HG03575 (cell line): ENCODE measurements at regions not wholly inside any gene's neighbourhood (a gene's known extent, or its start where the extent isn't known, plus 50 kb on each side); places are given as distances from the start of the nearest gene placed in this dataset.

Experiments
- ATAC-seq: cut with Tn5 transposase; IDR thresholded peaks from one replicate; pipeline ENCODE4 v1.9.1; 2021; ENCODE audit not compliant: unreplicated experiment, insufficient number of reproducible peaks, low FRiP score; ENCODE audit errors: extremely low read depth

- ATAC-seq = no peak
Measured at GRCh38 chr3:75983111-75983510, 197.8 kb upstream of the ZNF717 start.

DNA sequence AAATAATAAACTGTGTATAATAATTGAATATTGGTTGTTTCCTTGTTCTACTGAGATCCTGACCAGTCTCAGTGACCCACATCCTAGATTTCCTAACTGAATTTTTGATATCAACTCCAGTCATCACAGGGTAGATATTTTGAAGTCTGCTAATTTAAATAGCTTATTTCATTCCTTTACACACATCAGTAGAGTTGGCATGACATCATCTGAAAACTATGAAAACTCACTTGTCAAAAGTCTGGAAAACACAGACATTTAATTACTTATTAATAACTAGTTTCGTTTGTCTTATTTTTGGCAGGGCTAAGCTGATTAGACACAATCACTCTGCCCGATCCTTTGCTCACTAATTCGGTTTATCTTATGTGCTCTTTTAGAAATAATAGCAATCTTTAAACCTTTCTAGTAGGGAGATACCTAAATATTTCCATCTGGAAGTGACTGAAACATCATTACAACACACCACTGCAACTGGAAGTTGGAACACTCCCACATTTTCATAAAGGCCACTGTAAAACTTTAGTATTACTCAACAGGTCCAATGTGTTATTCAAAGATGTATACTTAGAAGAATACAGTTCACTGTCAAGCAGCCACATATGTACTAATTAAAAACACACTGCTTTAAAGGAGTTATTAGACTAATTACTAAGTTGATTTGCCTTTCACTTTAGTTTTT lies 198.4 kb upstream of the ZNF717 start:
- no peak for ATAC-seq

- ATAC-seq = no peak
Measured at GRCh38 chr3:75985432-75985831, 200.1 kb upstream of the ZNF717 start.

DNA sequence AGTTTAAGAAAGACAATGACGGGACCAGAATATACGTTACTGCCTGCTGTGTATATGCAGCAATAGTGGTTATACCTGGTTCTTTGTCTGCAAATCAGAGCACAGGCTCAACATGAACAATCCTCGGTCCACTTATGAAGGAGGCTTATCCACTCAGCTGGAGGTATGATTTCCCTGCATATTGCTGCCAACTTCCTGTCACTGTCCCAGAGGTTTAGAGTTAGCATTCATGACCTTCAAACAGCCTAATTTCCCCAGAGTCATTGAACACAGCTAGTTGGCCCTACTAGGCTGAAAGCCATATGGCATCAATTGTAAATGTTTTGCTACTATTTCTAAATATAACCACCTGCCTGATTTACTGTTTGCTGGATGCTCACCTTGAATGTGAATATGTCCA lies 224.9 kb upstream of the ZNF717 start:
- no peak for ATAC-seq

DNA sequence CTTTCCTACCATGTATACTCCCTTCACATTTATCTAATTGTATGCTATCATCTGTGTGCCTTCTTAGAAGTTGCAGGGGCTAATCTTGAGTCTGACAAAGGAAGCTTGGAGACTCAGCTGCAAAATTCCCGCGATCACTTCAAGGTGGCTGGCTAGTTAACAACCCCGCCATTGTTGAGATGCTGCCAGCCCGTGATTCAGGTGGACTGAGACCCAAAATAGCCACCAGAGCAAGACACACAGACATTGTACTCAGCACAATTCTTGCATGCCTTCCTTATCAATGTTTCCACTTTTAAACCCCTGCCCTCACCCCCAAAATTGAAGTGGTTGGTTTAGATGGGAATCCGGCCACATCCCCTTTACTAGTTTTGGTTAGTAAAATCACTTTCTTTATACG lies 225.8 kb upstream of the ZNF717 start:
- no peak for ATAC-seq

GRCh38 chr3:76015496-76015895 lies 230.1 kb upstream of the ZNF717 start:
- ATAC-seq = no peak

GRCh38 chr3:76016111-76016510 lies 230.8 kb upstream of the ZNF717 start:
- ATAC-seq = no peak

GRCh38 chr3:76016769-76017439 lies 231.6 kb upstream of the ZNF717 start:
- no peak for ATAC-seq

DNA sequence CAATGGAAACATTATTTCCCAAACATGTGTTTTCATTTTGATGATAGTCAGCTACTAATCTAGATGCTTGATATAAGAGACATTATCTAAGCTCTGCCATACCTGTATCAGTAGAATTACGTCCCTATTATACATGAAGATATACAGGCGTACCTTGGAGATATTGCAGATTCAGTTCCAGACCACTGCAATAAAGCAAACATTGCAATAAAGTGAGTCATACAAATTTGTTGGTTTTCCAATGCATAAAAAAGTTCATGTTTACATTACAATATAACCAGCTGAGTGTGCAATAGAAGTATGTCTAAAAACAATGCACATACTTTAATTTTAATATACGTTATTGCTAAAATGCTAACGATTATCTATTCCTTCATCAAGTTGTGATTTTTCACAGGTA lies 236.0 kb upstream of the ZNF717 start:
- ATAC-seq = no peak

DNA sequence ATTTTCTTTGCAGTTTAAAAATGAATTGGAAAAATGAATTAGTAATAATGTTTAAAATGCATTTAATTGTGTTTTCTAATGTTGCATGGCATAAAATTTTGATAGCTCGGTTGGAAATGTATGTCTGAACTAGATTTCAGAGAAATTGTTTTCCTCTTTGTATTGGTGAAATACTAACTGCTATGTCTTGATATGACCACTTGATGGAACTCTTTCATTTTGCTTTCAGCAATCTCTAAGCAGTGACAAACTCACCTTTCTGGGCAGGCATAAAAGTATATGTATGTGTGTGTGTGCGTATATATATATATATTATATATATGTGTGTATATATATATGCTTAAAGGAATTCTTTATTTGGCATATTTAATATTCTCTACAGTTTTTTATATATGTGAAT lies 239.3 kb upstream of the ZNF717 start:
- no peak for ATAC-seq

DNA sequence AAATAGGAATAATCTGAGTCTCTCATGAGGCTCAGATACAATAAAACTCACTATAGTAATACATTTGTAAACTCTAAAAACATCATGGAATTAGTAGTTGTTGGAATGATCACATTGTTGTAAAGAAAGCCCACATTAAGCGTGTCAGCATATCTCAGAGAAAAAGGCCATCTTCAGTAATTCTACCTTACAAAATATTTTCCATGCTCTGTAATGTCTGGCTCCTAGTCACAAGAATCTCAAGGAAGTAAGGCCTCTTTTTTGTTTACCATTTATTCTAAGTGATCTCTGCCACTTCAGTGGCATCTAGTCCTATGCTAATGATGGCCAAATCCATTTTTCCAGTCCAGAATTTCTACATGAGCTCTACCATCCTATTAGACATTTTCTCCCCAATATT lies 240.2 kb upstream of the ZNF717 start:
- no peak for ATAC-seq

DNA sequence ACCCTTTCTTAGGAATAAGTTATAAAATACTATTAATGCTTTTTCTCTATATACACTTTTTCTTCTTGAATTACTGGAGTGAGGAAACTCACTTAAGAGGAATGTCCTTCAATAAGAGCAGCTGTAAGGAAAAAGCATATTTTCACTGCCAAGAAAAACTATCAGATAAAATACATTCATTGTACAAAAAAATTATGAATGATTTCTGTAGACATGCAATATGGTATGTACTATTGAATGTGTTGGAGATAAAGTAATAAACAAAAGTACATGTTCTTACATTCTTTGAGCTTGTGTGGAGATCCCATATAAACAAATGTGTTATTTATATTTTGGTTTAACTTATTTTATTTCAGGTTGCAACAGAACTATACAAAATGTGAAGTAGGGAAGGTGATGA lies 241.0 kb upstream of the ZNF717 start:
- ATAC-seq = no peak

GRCh38 chr3:76028774-76029173 lies 243.4 kb upstream of the ZNF717 start:
- no peak for ATAC-seq

- no peak for ATAC-seq
Measured at GRCh38 chr3:76034649-76035048, 249.3 kb upstream of the ZNF717 start.

DNA sequence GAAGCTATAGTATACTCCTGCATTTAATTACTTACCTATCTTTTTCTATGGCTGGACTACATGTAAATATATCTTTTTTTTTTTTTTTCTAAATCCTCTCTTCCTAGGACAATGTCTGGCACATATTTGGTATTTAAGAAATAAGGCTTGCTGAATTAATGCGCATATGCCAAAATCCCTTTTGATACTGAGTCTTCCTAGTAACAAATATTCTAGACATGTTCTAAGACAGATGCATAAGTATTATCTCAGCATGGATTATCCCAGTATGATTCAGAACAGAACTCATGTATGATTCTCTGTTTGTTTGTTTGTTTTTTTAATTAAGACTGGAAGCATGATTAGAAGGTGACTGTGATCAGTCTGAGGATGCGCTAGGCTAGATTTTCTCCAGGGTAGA lies 249.8 kb upstream of the ZNF717 start:
- no peak for ATAC-seq

GRCh38 chr3:76038949-76039348 lies 253.6 kb upstream of the ZNF717 start:
- ATAC-seq = no peak

DNA sequence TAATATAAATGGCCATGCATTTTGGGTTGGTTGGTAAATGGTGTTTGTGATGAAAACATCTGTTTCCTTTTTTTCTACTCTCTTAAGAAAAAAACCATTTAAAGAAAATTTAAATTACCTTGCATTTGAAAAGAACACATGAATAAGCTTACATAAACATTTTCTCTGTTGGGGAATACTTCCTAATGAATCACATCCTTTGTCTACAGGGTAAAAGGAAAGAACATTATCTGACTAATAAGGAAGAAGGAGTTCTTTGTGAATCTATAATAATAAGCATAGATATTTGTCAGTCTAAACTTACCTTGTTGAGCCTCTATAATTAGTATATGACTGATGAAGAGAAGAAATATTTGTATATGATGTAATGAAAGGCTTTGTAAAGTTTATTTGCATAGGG lies 254.1 kb upstream of the ZNF717 start:
- ATAC-seq = no peak

- no peak for ATAC-seq
Measured at GRCh38 chr3:76040946-76041345, 255.6 kb upstream of the ZNF717 start.

DNA sequence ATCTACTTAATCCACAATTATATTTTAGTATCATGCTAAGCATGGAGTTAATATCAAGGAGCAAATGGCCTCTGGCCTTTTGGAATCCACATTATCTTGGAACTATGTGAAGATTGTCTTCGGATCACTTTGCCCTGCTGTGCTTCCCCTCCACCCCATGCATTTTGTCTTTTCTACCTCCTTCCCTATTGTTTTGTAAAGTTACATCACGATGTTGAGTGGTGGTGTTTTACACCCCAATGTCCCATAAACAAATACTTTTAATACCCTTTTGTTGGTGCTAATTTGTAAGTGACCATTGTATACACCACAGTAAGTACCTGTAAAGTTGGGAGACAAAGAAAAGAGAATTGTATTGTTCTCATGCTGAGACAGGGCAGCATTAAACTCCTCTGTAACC lies 258.4 kb upstream of the ZNF717 start:
- ATAC-seq = no peak

- no peak for ATAC-seq
Measured at GRCh38 chr3:76044601-76045600, 259.6 kb upstream of the ZNF717 start.
